ENCODE measurements at regions not wholly inside any gene's neighbourhood (a gene's known extent, or its start where the extent isn't known, plus 50 kb on each side); places are given as distances from the start of the nearest gene placed in this dataset.
"Not testable (repeated sequence)": the region's sequence is repeated elsewhere in the genome, so short reads cannot be mapped to it uniquely, and the experiment has no call there.

DNA sequence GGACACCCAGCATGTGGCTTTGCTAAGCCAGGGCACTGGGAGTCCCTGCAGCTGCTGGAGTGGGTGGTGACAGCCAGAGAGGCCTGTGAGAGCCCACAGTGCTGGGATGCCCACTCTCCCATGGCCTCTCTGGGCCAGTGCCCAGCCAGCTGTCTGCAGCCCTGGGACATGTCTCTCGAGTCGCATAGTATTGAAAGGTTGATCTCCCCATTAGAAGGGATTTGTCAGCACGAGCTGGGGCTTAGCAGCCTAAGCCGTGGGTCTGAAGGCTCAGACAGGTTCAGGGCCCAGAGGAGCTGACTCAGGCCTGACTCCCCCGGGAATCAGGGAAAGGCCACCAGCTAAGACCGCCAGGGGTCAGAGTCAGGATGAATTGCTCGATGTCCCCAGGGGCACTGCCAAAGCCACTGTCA lies 53.5 kb downstream of the FOXD2 start:
- no peaks in the 10 kb centered on the region for H3K4me1 ChIP-seq
- intact Hi-C loops (cut with DNase I; ENCODE audit: low total_unique reads) = no loop called here
- no peak for DNase-seq
- TF ChIP-seq, protein P1, sequence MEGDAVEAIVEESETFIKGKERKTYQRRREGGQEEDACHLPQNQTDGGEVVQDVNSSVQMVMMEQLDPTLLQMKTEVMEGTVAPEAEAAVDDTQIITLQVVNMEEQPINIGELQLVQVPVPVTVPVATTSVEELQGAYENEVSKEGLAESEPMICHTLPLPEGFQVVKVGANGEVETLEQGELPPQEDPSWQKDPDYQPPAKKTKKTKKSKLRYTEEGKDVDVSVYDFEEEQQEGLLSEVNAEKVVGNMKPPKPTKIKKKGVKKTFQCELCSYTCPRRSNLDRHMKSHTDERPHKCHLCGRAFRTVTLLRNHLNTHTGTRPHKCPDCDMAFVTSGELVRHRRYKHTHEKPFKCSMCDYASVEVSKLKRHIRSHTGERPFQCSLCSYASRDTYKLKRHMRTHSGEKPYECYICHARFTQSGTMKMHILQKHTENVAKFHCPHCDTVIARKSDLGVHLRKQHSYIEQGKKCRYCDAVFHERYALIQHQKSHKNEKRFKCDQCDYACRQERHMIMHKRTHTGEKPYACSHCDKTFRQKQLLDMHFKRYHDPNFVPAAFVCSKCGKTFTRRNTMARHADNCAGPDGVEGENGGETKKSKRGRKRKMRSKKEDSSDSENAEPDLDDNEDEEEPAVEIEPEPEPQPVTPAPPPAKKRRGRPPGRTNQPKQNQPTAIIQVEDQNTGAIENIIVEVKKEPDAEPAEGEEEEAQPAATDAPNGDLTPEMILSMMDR (IDR thresholded peaks at IDR 0.05) = no peak
- no peaks in the 10 kb centered on the region for H3K36me3 ChIP-seq
- H3K27me3 ChIP-seq = peaks cover 0 to 6% of the 10 kb centered on the region in 2 donors
- H3K27ac ChIP-seq = no peak overlapping the region
- no peak overlapping the region for H3K4me3 ChIP-seq
- H3K9me3 ChIP-seq = no peaks in the 10 kb centered on the region

DNA sequence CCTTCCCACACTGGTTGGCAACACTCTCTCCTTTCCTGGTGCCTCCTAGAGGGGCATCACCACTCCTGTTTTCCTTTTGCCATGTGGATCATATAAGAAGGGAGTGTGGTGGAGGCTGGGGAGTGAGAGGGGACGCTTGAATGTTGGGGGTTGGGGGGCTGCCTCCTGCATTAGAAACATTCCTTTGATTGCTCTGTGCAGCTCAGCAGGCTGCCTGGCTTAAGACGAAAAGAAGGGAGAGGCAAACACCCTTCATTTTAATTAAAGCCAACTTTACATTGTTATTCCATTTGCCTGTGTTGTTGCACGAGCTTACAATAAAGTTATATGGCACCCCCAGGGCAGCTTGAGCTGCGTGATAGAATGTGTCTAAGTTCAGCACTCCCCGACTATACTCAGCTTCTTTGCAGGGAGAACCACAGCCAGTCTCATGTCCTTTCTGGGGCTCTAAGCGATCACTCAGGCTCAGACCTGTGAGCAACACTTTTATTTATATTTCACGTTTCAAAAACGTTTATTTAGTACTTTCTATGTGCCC lies 57.4 kb downstream of the FOXD2 start:
- Histone ChIP-seq H3K4me1 (no peaks in the 10 kb centered on the region), H3K9me3 (no peaks in the 10 kb centered on the region), H3K27me3 (peaks cover 0 to under 1% of the 10 kb centered on the region in 2 donors), H3K4me3 (no peak overlapping the region), H3K27ac (no peak overlapping the region), H3K36me3 (no peaks in the 10 kb centered on the region)
- TF ChIP-seq, protein P1 (IDR thresholded peaks at IDR 0.05) = no peak
- intact Hi-C loops (cut with DNase I; ENCODE audit: low total_unique reads) = no loop called here
- no peak for DNase-seq

DNA sequence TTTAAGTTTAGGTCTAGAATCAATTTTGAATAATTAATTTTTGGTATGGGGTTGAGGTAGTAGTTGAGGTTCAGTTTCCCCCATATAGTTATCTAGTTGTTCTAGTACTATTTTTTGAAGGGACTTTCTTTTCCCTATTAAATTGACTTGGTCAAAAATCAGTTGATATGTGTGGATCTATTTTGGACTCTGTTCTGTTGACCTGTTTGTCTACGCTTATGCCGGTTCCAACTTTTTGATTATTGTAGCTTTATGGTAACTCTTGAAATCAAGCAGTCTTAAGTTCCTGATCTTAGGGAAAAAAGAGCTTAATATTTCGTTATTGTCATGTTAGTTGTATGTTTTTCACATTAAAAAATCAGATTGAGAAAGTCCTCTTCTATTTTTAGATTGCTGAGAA lies 60.7 kb downstream of the FOXD2 start:
- intact Hi-C loops (cut with DNase I; ENCODE audit: low total_unique reads) = no loop called here
- TF ChIP-seq, protein P1 (IDR thresholded peaks at IDR 0.05) = no peak
- no peak for DNase-seq
- Histone ChIP-seq H3K27ac (no peak overlapping the region), H3K36me3 (no peaks in the 10 kb centered on the region), H3K4me1 (no peaks in the 10 kb centered on the region), H3K9me3 (no peaks in the 10 kb centered on the region), H3K4me3 (no peak overlapping the region), H3K27me3 (peaks cover 0 to 4% of the 10 kb centered on the region in 2 donors)

DNA sequence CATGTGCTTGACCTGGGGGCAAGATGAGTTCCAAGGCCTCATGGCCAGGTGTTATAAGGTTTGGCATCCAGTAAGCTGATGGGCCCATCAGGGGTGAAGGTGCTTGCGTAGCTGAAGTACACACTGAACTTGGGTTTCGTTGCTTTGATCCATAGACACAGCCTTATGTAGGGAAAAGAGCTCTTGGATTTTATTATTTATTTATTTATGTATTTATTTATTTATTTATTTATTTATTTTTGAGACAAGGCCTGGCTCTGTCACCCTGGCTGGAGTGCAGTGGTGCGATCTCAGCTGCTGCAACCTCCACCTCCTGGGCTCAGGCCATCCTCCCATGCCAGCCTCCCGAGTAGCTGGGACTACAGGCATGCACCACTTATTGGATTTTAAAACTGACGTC lies 63.2 kb downstream of the FOXD2 start:
- H3K4me1 ChIP-seq = no peaks in the 10 kb centered on the region
- H3K4me3 ChIP-seq = no peak overlapping the region
- H3K36me3 ChIP-seq = no peaks in the 10 kb centered on the region
- intact Hi-C loops (cut with DNase I; ENCODE audit: low total_unique reads) = no loop called here
- TF ChIP-seq, protein P1 (IDR thresholded peaks at IDR 0.05) = no peak
- H3K27me3 ChIP-seq = peaks cover 0 to 4% of the 10 kb centered on the region in 2 donors
- no peak overlapping the region for H3K27ac ChIP-seq
- no peaks in the 10 kb centered on the region for H3K9me3 ChIP-seq
- DNase-seq = no peak

DNA sequence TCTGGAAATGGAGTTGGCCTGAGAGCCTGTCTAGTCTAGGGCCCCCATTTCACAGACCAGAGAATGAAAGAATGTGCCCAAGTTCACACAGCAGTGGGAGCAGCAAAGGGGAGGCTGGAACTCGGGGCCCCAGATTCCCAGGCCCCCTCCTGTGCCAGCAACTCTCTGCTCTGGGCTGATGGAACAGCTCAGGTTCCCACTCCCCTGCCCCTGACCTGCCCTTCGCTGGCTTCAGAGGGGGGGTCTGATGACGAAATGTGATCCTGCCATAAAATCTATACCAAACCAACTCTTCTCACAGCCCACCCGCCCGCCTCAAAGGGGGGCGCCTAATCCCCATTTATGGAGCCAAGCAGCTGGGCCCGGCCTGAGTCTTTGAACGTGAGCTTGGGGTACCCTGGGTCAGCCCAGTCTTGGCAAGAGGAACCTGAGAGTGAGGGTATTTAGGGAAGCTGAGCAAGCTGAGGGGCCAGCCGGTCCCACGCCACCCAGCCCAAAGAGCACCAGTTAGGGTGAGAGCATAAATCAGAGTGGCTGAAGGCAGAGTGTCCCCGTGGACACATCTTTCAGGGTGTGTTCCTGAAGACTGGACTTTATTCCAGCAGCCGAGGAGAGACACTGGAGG lies 65.0 kb downstream of the FOXD2 start:
- Histone ChIP-seq H3K27ac (no peak overlapping the region), H3K27me3 (peaks cover 0 to 4% of the 10 kb centered on the region in 2 donors), H3K4me3 (no peak overlapping the region), H3K9me3 (no peaks in the 10 kb centered on the region), H3K4me1 (peaks cover 0 to 5% (median 2%) of the 10 kb centered on the region in 4 donors), H3K36me3 (no peaks in the 10 kb centered on the region)
- no peak for DNase-seq
- intact Hi-C loops (cut with DNase I; ENCODE audit: low total_unique reads) = no loop called here
- TF ChIP-seq, protein P1 (IDR thresholded peaks at IDR 0.05) = no peak

GRCh38 chr1:47504840-47505239 lies 67.0 kb downstream of the FOXD2 start:
- DNase-seq, H3K36me3 ChIP-seq, H3K9me3 ChIP-seq, H3K27me3 ChIP-seq, H3K27ac ChIP-seq, H3K4me3 ChIP-seq: not testable (repeated sequence)
- H3K4me1 ChIP-seq = peaks cover 0 to 19% (median 13%) of the 10 kb centered on the region in 4 donors
- intact Hi-C loops (cut with DNase I; ENCODE audit: low total_unique reads) = loop anchor here (5.0 kb wide), 2 partner anchors 67 to 202 kb away; no protein-coding TSS in a partner anchor
